GM23338 (cell line): ENCODE measurements at regions not wholly inside any gene's neighbourhood (a gene's known extent, or its start where the extent isn't known, plus 50 kb on each side); places are given as distances from the start of the nearest gene placed in this dataset.
"Not testable (repeated sequence)": the region's sequence is repeated elsewhere in the genome, so short reads cannot be mapped to it uniquely, and the experiment has no call there.

Experiments used
- ATAC-seq: fragments of 200-7000 bp; cut with Tn5 transposase; 3 replicates; pipeline ENCODE4 v1.9.1; 2020
- DNase-seq: peaks from one replicate; pipeline ENCODE4 v3.0.0-alpha.2; 2015; ENCODE audit warnings: low spot score
- H2AFZ ChIP-seq: fragments of 200-600 bp; sonication (generic); 2 replicates; pipeline ENCODE4 v1.8.0; 2016; ENCODE audit warnings: antibody characterized with exemption, mild to moderate bottlenecking, moderate library complexity
- H3F3A ChIP-seq: fragments of 200-600 bp; sonication (generic); replicated peaks from 2 replicates; pipeline ENCODE4 v1.8.0; 2017; ENCODE audit warnings: antibody characterized with exemption, mixed run types, low read depth
- H3K27ac ChIP-seq: fragments of 200-600 bp; sonication (generic); 2 replicates; pipeline ENCODE4 v1.6.1; 2016; ENCODE audit warnings: low read depth
- H3K27me3 ChIP-seq: fragments of 200-600 bp; sonication (generic); 2 replicates; pipeline ENCODE4 v1.8.0; 2016; ENCODE audit warnings: mild to moderate bottlenecking, mixed run types, moderate library complexity; ENCODE audit not compliant: insufficient read depth
- H3K36me3 ChIP-seq: fragments of 200-600 bp; sonication (generic); 2 replicates; pipeline ENCODE4 v1.8.0; 2016; ENCODE audit warnings: mild to moderate bottlenecking; ENCODE audit not compliant: insufficient read depth
- H3K4me1 ChIP-seq: fragments of 200-600 bp; sonication (generic); 2 replicates; pipeline ENCODE4 v1.8.0; 2016; ENCODE audit warnings: mild to moderate bottlenecking, moderate library complexity; ENCODE audit not compliant: insufficient read depth
- H3K4me2 ChIP-seq: fragments of 200-600 bp; sonication (generic); 2 replicates; pipeline ENCODE4 v1.7.1; 2017; ENCODE audit warnings: mixed run types
- H3K4me3 ChIP-seq: fragments of 200-600 bp; sonication (generic); 2 replicates; pipeline ENCODE4 v1.6.1; 2016; ENCODE audit warnings: mixed run types
- H3K79me2 ChIP-seq: fragments of 200-600 bp; sonication (generic); replicated peaks from 2 replicates; pipeline ENCODE4 v1.8.0; 2017; ENCODE audit warnings: mild to moderate bottlenecking; ENCODE audit not compliant: insufficient read depth
- H3K9me2 ChIP-seq: fragments of 200-600 bp; sonication (generic); 2 replicates; pipeline ENCODE4 v1.8.0; 2017; ENCODE audit not compliant: insufficient read depth
- H4K20me1 ChIP-seq: fragments of 200-600 bp; sonication (generic); replicated peaks from 2 replicates; pipeline ENCODE4 v1.8.0; 2017; ENCODE audit warnings: mild to moderate bottlenecking; ENCODE audit not compliant: insufficient read depth
- H3K27ac Mint-ChIP-seq: 2 replicates; pipeline ENCODE4 v1.8.0; 2020; ENCODE audit warnings: inconsistent platforms, mild to moderate bottlenecking, moderate library complexity, mixed read lengths
- H3K27me3 Mint-ChIP-seq: 3 replicates; pipeline ENCODE4 v1.8.0; 2022; ENCODE audit warnings: low read depth, mild to moderate bottlenecking, moderate library complexity, mixed read lengths, inconsistent platforms; ENCODE audit not compliant: insufficient read depth, poor library complexity
- H3K36me3 Mint-ChIP-seq: 3 replicates; pipeline ENCODE4 v1.8.0; 2021; ENCODE audit warnings: low read depth, mild to moderate bottlenecking, inconsistent platforms, moderate library complexity, mixed read lengths
- H3K4me1 Mint-ChIP-seq: 3 replicates; pipeline ENCODE4 v1.8.0; 2020; ENCODE audit warnings: mild to moderate bottlenecking, inconsistent platforms, mixed read lengths
- H3K4me3 Mint-ChIP-seq: 3 replicates; pipeline ENCODE4 v1.8.0; 2021; ENCODE audit warnings: moderate library complexity, mild to moderate bottlenecking, inconsistent platforms, mixed read lengths
- H3K9me3 Mint-ChIP-seq: 3 replicates; pipeline ENCODE4 v1.8.0; 2020; ENCODE audit warnings: moderate library complexity, mild to moderate bottlenecking, inconsistent platforms, mixed read lengths
- CREB1 ChIP-seq: fragments of 250-450 bp; sonication (Bioruptor Pico); IDR thresholded peaks from 2 replicates; pipeline ENCODE4 v1.5.0; 2020; ENCODE audit warnings: low read depth, mild to moderate bottlenecking, moderate library complexity
- CTCF ChIP-seq, 2 experiments: fragments of 200-600 bp in 1 of 2; sonication (generic) in 1 of 2; conservative IDR thresholded peaks; 2 replicates each; pipeline versions ENCODE4 v1.5.1 to v1.6.1; 2016 to 2017; ENCODE audit warnings: antibody characterized with exemption in 2 of 2, low read depth in 2 of 2, mild to moderate bottlenecking in 2 of 2, moderate library complexity in 1 of 2
- ETS1 ChIP-seq: IDR thresholded peaks from 2 replicates; pipeline ENCODE4 v1.6.1; 2016; ENCODE audit warnings: antibody characterized with exemption
- EZH2phosphoT487 ChIP-seq: fragments of 200-600 bp; sonication (generic); IDR thresholded peaks from one replicate; pipeline ENCODE4 v1.8.1; 2018; ENCODE audit warnings: antibody characterized with exemption; ENCODE audit not compliant: unreplicated experiment
- JUNB ChIP-seq: IDR thresholded peaks from one replicate; pipeline ENCODE4 v1.6.1; 2016; ENCODE audit warnings: antibody characterized with exemption; ENCODE audit not compliant: unreplicated experiment
- NANOG ChIP-seq: IDR thresholded peaks from 2 replicates; pipeline ENCODE4 v1.6.1; 2016; ENCODE audit warnings: antibody characterized with exemption, borderline replicate concordance
- POLR2AphosphoS5 ChIP-seq: IDR thresholded peaks from 2 replicates; pipeline ENCODE4 v1.6.1; 2016; ENCODE audit warnings: antibody characterized with exemption, low read depth
- STAT1 ChIP-seq: IDR thresholded peaks from one replicate; pipeline ENCODE4 v1.6.1; 2016; ENCODE audit warnings: antibody characterized with exemption; ENCODE audit not compliant: unreplicated experiment
- ZNF114 ChIP-seq: fragments of 250-450 bp; sonication (Bioruptor Pico); IDR thresholded peaks from 2 replicates; pipeline ENCODE4 v1.5.0; 2020; ENCODE audit warnings: mild to moderate bottlenecking, moderate library complexity

- H3K36me3 Mint-ChIP-seq, DNase-seq, H3K79me2 ChIP-seq, H3K4me3 ChIP-seq, H2AFZ ChIP-seq, H3K27me3 ChIP-seq, H3K36me3 ChIP-seq, H3F3A ChIP-seq, ATAC-seq, H3K4me2 ChIP-seq, H3K9me3 Mint-ChIP-seq, H3K27ac ChIP-seq, H3K9me2 ChIP-seq, H3K4me1 Mint-ChIP-seq, H4K20me1 ChIP-seq, H3K27me3 Mint-ChIP-seq, H3K4me1 ChIP-seq, H3K27ac Mint-ChIP-seq, H3K4me3 Mint-ChIP-seq: not testable (repeated sequence)
Measured at GRCh38 chr3:36633897-36634296, 130.5 kb downstream of the DCLK3 start.

- no peak overlapping the region for H3K4me3 Mint-ChIP-seq
- Histone ChIP-seq H3K4me3 (no peak overlapping the region), H3K27me3 (no peaks in the 10 kb centered on the region), H3K4me1 (peaks cover 2% of the 10 kb centered on the region; the same call in 1 of the 2 replicates), H3K79me2 (no peaks in the 10 kb centered on the region), H3K27ac (no peak overlapping the region), H3F3A (no peaks in the 10 kb centered on the region), H4K20me1 (no peaks in the 10 kb centered on the region), H2AFZ (no peak overlapping the region; the same call in 1 of the 2 replicates), H3K36me3 (no peaks in the 10 kb centered on the region), H3K9me2 (peaks cover 3% of the 10 kb centered on the region; the same call in 1 of the 2 replicates), H3K4me2 (no peak overlapping the region)
- ATAC-seq (no peak), DNase-seq (no peak)
- H3K27me3 Mint-ChIP-seq: no peaks in the 10 kb centered on the region
- H3K4me1 Mint-ChIP-seq: peaks cover under 1% of the 10 kb centered on the region; the same call in 2 of the 3 replicates
- H3K9me3 Mint-ChIP-seq: no peaks in the 10 kb centered on the region; the same call in 2 of the 3 replicates
- H3K27ac Mint-ChIP-seq: no peak overlapping the region
- TF ChIP-seq CTCF (conservative IDR thresholded peaks at IDR 0.05; ENCODE audit: low read depth in 2 of 2) (no peak), CREB1 (no peak), STAT1 (no peak), ZNF114 (CRISPR knock-in tag) (no peak), EZH2phosphoT487 (no peak), JUNB (no peak), POLR2AphosphoS5 (no peak), ETS1 (no peak)
- H3K36me3 Mint-ChIP-seq: peaks cover 3% of the 10 kb centered on the region; the same call in 1 of the 3 replicates
Measured at GRCh38 chr3:36633060-36633459, 131.3 kb downstream of the DCLK3 start.

GRCh38 chr3:36631549-36631948 lies 132.8 kb downstream of the DCLK3 start:
- H3K4me1 Mint-ChIP-seq: peaks cover 2% of the 10 kb centered on the region
- Histone ChIP-seq H3K27ac (no peak overlapping the region), H3K4me2 (no peak overlapping the region), H4K20me1 (no peaks in the 10 kb centered on the region), H3K9me2 (peaks cover 8% of the 10 kb centered on the region; the same call in 1 of the 2 replicates), H3K4me1 (no peaks in the 10 kb centered on the region), H3K4me3 (no peak overlapping the region), H3K27me3 (no peaks in the 10 kb centered on the region), H3K36me3 (no peaks in the 10 kb centered on the region), H2AFZ (no peak overlapping the region), H3F3A (no peaks in the 10 kb centered on the region), H3K79me2 (no peaks in the 10 kb centered on the region)
- no peaks in the 10 kb centered on the region; the same call in 1 of the 3 replicates for H3K9me3 Mint-ChIP-seq
- no peak overlapping the region for H3K27ac Mint-ChIP-seq
- no peaks in the 10 kb centered on the region for H3K27me3 Mint-ChIP-seq
- ATAC-seq (peak; percentile 31; the same call in 1 of the 3 replicates), DNase-seq (peak; percentile 16)
- no peak overlapping the region for H3K4me3 Mint-ChIP-seq
- peaks cover 3% of the 10 kb centered on the region; the same call in 1 of the 3 replicates for H3K36me3 Mint-ChIP-seq
- TF ChIP-seq NANOG (no peak), CTCF (conservative IDR thresholded peaks at IDR 0.05; ENCODE audit: low read depth in 2 of 2) (peak in 1 of 2 experiments; percentile 17; a peak in 2 of 4 replicates)
